Endometrial microvascular endothelial cells (primary cell): ENCODE measurements at regions not wholly inside any gene's neighbourhood (a gene's known extent, or its start where the extent isn't known, plus 50 kb on each side); places are given as distances from the start of the nearest gene placed in this dataset.

Source experiments
- in situ Hi-C: cut with HindIII; loops from 2 replicates; pipeline ENCODE4 v1.10.0; 2017; ENCODE audit warnings: low sequenced_read_pairs, low pct_unique_long_range_greater_than_20kb; ENCODE audit errors: inconsistent ontology term

GRCh38 chr22:49617866-49618676 lies 209.6 kb downstream of the BRD1 start:
- in situ Hi-C loops, result no loop called here

- in situ Hi-C loops, result no loop called here
Measured at GRCh38 chr22:49617264-49617663, 210.4 kb downstream of the BRD1 start.

GRCh38 chr22:49616356-49617231 lies 211.1 kb downstream of the BRD1 start:
- in situ Hi-C loops, result no loop called here

- in situ Hi-C loops, result no loop called here
Measured at GRCh38 chr22:49614966-49615965, 212.4 kb downstream of the BRD1 start.

GRCh38 chr22:49613511-49614270 lies 214.0 kb downstream of the BRD1 start:
- in situ Hi-C loops, result no loop called here

GRCh38 chr22:49613108-49613507 lies 214.6 kb downstream of the BRD1 start:
- in situ Hi-C loops, result no loop called here

GRCh38 chr22:49609207-49609876 lies 218.3 kb downstream of the BRD1 start:
- in situ Hi-C loops, result no loop called here

GRCh38 chr22:49608660-49609059 lies 219.0 kb downstream of the BRD1 start:
- in situ Hi-C loops, result no loop called here

GRCh38 chr22:49608228-49608627 lies 219.4 kb downstream of the BRD1 start:
- in situ Hi-C loops, result no loop called here

GRCh38 chr22:49607821-49608220 lies 219.9 kb downstream of the BRD1 start:
- in situ Hi-C loops, result no loop called here

- in situ Hi-C loops, result no loop called here
Measured at GRCh38 chr22:49606562-49607290, 220.9 kb downstream of the BRD1 start.

- in situ Hi-C loops, result no loop called here
Measured at GRCh38 chr22:49604732-49605302, 222.9 kb downstream of the BRD1 start.

- in situ Hi-C loops, result no loop called here
Measured at GRCh38 chr22:49603016-49603415, 224.7 kb downstream of the BRD1 start.

- in situ Hi-C loops, result no loop called here
Measured at GRCh38 chr22:49602481-49602880, 225.2 kb downstream of the BRD1 start.

GRCh38 chr22:49601614-49602321 lies 225.9 kb downstream of the BRD1 start:
- in situ Hi-C loops, result no loop called here

- in situ Hi-C loops, result no loop called here
Measured at GRCh38 chr22:49600891-49601431, 226.7 kb downstream of the BRD1 start.
